ENCODE measurements at regions not wholly inside any gene's neighbourhood (a gene's known extent, or its start where the extent isn't known, plus 50 kb on each side); places are given as distances from the start of the nearest gene placed in this dataset.

DNA sequence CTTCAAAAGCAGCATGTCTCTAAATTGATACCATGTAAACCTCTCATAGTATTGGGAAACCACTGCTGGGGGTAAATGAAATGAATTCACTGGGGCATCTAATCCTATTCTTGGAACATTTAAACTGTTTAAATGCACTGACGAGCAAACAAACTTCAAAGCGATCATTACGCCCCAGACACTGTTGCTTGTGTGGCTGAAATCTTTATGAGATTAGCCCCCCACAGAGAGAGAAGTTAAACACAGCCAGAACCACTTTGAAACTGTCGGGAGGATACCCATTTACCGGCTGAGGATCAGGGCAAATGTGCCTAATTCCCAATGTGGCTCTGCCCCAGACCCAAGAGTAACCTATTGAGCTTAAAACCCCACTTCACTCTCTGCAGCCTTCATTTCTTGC lies 308.4 kb upstream of the CDIN1 start:
- 71% methylated on average over 5 of the region's 5 CpGs for WGBS
- Histone ChIP-seq H3K27me3 (ENCODE audit: control insufficient read depth in 2 of 2, insufficient read depth in 1 of 2, low read length in 1 of 2) (no peaks in the 10 kb centered on the region), H3K27ac (ENCODE audit: low read depth in 1 of 2, low read length in 1 of 2) (no peak overlapping the region), H3K4me3 (ENCODE audit: low read length in 2 of 2) (no peak overlapping the region), H3K4me1 (ENCODE audit: control insufficient read depth in 2 of 2, insufficient read depth in 2 of 2, low read length in 2 of 2) (no peaks in the 10 kb centered on the region), H3K9me3 (ENCODE audit: control insufficient read depth in 2 of 2, insufficient read depth in 1 of 2, low read length in 1 of 2) (no peaks in the 10 kb centered on the region), H3K36me3 (ENCODE audit: control insufficient read depth in 2 of 2, insufficient read depth in 2 of 2, low read length in 1 of 2) (no peaks in the 10 kb centered on the region)
- DNase-seq (ENCODE audit: low read depth in 6 of 9, low spot score in 9 of 9): no peak

DNA sequence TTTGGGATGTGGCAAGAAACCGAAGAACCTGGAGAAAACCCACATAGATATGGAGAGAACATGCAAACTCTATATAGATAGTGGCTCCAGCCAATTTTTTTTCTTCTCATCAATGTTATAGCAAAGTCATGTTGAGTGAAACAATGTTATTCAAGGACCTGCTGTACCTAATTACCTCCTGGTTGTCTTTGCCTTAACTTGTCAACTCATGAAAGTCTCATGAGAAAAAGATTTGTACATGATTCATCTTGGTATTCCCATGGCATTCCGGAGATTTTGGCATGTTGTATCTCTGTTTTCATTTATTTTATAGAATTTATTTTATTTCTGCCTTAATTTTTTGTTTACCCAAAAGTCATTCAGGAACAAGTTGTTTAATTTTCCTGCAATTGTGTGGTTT lies 303.8 kb upstream of the CDIN1 start:
- no peak for DNase-seq (ENCODE audit: low read depth in 6 of 9, low spot score in 9 of 9)
- Histone ChIP-seq H3K4me3 (ENCODE audit: low read length in 2 of 2) (no peak overlapping the region), H3K36me3 (ENCODE audit: control insufficient read depth in 2 of 2, insufficient read depth in 2 of 2, low read length in 1 of 2) (no peaks in the 10 kb centered on the region), H3K27me3 (ENCODE audit: control insufficient read depth in 2 of 2, insufficient read depth in 1 of 2, low read length in 1 of 2) (no peaks in the 10 kb centered on the region), H3K27ac (ENCODE audit: low read depth in 1 of 2, low read length in 1 of 2) (no peak overlapping the region), H3K9me3 (ENCODE audit: control insufficient read depth in 2 of 2, insufficient read depth in 1 of 2, low read length in 1 of 2) (peaks cover 0 to 11% of the 10 kb centered on the region in 2 donors), H3K4me1 (ENCODE audit: control insufficient read depth in 2 of 2, insufficient read depth in 2 of 2, low read length in 2 of 2) (no peaks in the 10 kb centered on the region)
- 88% methylated on average over 2 of the region's 2 CpGs for WGBS

DNA sequence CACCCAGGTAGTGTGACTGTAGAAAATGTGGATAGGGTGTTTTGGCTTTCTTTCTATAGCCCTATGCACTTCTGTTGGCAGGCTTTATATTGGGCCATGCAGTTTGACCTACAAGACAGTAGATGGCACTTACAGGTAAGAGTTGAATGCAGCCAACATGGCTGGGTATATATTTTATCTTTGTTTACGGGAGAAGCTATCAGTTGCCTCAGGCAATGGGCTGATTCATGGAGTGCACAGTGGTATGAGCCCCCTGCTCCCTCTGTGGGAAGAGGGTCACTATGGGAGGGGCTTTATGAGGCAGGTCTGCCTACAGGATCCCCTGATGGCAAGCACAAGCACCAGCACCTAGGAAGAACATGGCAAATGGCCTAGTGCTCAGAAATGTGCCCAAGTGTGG lies 301.2 kb upstream of the CDIN1 start:
- 91% methylated on average over 1 of the region's 1 CpG for WGBS

DNA sequence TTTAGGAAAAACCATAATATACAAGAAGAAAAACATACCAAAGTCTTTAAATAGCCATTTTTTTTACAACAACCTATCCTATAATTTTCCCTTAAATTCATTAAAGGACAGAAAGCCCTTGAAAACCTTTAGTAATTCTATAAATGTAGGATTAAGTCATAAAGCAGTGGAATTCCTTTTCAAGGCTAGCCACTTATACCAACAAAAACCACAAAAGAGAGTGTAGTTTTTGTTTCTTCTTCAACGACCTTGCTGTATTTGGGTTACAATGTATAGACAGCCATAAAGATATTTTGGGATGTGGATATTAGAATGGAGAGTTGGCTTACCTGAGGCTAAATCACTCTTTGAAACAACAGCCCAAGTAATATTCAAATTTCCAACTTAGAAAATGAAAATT lies 296.6 kb upstream of the CDIN1 start:
- no peak overlapping the region for H3K4me3 ChIP-seq (ENCODE audit: low read length in 2 of 2)
- 87% methylated on average over 1 of the region's 1 CpG for WGBS

More for the DNA sequence above, 301.2 kb upstream of the CDIN1 start:
- H3K4me1 ChIP-seq (ENCODE audit: control insufficient read depth in 2 of 2, insufficient read depth in 2 of 2, low read length in 2 of 2): no peaks in the 10 kb centered on the region
- no peaks in the 10 kb centered on the region for H3K36me3 ChIP-seq (ENCODE audit: control insufficient read depth in 2 of 2, insufficient read depth in 2 of 2, low read length in 1 of 2)
- H3K9me3 ChIP-seq (ENCODE audit: control insufficient read depth in 2 of 2, insufficient read depth in 1 of 2, low read length in 1 of 2): peaks cover 0 to 11% of the 10 kb centered on the region in 2 donors
- no peak overlapping the region for H3K27ac ChIP-seq (ENCODE audit: low read depth in 1 of 2, low read length in 1 of 2)
- no peak overlapping the region for H3K4me3 ChIP-seq (ENCODE audit: low read length in 2 of 2)
- no peaks in the 10 kb centered on the region for H3K27me3 ChIP-seq (ENCODE audit: control insufficient read depth in 2 of 2, insufficient read depth in 1 of 2, low read length in 1 of 2)
- DNase-seq (ENCODE audit: low read depth in 6 of 9, low spot score in 9 of 9): no peak

DNA sequence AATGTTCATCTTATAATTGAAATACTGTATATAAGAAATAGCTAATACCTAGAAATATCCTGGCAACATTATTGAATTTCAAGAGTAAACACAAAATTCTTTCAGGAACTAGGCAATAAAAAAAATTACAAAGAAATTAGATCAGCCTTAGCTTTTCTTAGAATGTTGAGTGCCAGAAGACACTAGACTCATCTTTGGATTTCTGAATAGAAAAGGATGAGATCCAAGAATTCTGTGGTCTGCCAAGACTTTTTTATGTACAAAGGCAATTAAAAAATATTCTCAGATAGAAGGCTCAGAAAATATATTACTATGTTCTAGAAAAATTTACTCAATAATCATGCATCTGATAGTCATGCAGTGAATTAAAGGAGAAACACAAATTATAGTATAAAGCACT lies 294.5 kb upstream of the CDIN1 start:
- Histone ChIP-seq H3K9me3 (ENCODE audit: control insufficient read depth in 2 of 2, insufficient read depth in 1 of 2, low read length in 1 of 2) (no peaks in the 10 kb centered on the region), H3K27me3 (ENCODE audit: control insufficient read depth in 2 of 2, insufficient read depth in 1 of 2, low read length in 1 of 2) (no peaks in the 10 kb centered on the region), H3K27ac (ENCODE audit: low read depth in 1 of 2, low read length in 1 of 2) (no peak overlapping the region), H3K36me3 (ENCODE audit: control insufficient read depth in 2 of 2, insufficient read depth in 2 of 2, low read length in 1 of 2) (no peaks in the 10 kb centered on the region), H3K4me3 (ENCODE audit: low read length in 2 of 2) (no peak overlapping the region), H3K4me1 (ENCODE audit: control insufficient read depth in 2 of 2, insufficient read depth in 2 of 2, low read length in 2 of 2) (no peaks in the 10 kb centered on the region)
- DNase-seq (ENCODE audit: low read depth in 6 of 9, low spot score in 9 of 9): no peak

More for the DNA sequence above, 296.6 kb upstream of the CDIN1 start:
- Histone ChIP-seq H3K27ac (ENCODE audit: low read depth in 1 of 2, low read length in 1 of 2) (no peak overlapping the region), H3K4me1 (ENCODE audit: control insufficient read depth in 2 of 2, insufficient read depth in 2 of 2, low read length in 2 of 2) (no peaks in the 10 kb centered on the region), H3K9me3 (ENCODE audit: control insufficient read depth in 2 of 2, insufficient read depth in 1 of 2, low read length in 1 of 2) (peaks cover 0 to 11% of the 10 kb centered on the region in 2 donors), H3K27me3 (ENCODE audit: control insufficient read depth in 2 of 2, insufficient read depth in 1 of 2, low read length in 1 of 2) (no peaks in the 10 kb centered on the region), H3K36me3 (ENCODE audit: control insufficient read depth in 2 of 2, insufficient read depth in 2 of 2, low read length in 1 of 2) (no peaks in the 10 kb centered on the region)
- no peak for DNase-seq (ENCODE audit: low read depth in 6 of 9, low spot score in 9 of 9)

DNA sequence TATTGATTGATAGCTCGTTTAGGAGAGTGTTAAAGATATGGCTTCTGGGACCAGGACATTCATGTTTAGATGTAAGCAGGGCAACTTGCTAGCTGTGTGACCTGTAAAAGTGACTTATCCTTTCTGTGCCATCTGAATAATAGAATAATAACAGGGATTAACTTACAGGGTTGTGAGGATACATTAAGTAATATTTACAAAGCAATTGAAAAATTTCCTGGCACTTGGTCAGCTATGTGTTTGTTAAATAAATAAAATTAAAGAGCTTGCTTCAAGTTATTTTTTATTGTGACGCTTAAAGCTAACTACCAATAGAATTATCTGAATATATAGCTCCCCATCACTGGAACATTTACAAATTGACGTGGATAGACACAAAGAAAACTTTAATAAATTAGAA lies 287.9 kb upstream of the CDIN1 start:
- DNase-seq (ENCODE audit: low read depth in 6 of 9, low spot score in 9 of 9): no peak
- Histone ChIP-seq H3K4me3 (ENCODE audit: low read length in 2 of 2) (no peak overlapping the region), H3K4me1 (ENCODE audit: control insufficient read depth in 2 of 2, insufficient read depth in 2 of 2, low read length in 2 of 2) (no peaks in the 10 kb centered on the region), H3K27ac (ENCODE audit: low read depth in 1 of 2, low read length in 1 of 2) (no peak overlapping the region), H3K9me3 (ENCODE audit: control insufficient read depth in 2 of 2, insufficient read depth in 1 of 2, low read length in 1 of 2) (no peaks in the 10 kb centered on the region), H3K36me3 (ENCODE audit: control insufficient read depth in 2 of 2, insufficient read depth in 2 of 2, low read length in 1 of 2) (no peaks in the 10 kb centered on the region), H3K27me3 (ENCODE audit: control insufficient read depth in 2 of 2, insufficient read depth in 1 of 2, low read length in 1 of 2) (no peaks in the 10 kb centered on the region)
- WGBS: 91% methylated on average over 3 of the region's 3 CpGs

DNA sequence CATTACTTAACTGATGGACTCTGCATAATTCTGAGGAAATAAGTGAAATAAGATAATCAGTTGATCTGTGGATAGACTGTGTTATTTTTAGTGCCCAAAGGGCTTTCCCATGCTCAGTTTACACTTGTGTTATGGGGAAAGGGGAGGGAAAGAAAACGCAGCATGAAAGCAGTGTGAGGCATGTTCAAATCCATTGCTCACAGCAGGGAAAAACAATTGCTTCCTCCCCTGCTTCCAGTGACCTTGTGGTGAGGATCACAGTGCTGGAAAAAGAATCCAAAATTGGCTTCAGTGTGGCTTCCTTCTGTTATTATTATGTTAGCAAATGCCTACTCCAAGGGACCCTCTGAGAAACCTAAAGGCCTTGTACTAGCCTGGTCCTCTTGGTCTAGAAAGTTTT lies 285.1 kb upstream of the CDIN1 start:
- 69% methylated on average over 1 of the region's 1 CpG for WGBS
- Histone ChIP-seq H3K9me3 (ENCODE audit: control insufficient read depth in 2 of 2, insufficient read depth in 1 of 2, low read length in 1 of 2) (no peaks in the 10 kb centered on the region), H3K27ac (ENCODE audit: low read depth in 1 of 2, low read length in 1 of 2) (no peak overlapping the region), H3K4me1 (ENCODE audit: control insufficient read depth in 2 of 2, insufficient read depth in 2 of 2, low read length in 2 of 2) (no peaks in the 10 kb centered on the region), H3K27me3 (ENCODE audit: control insufficient read depth in 2 of 2, insufficient read depth in 1 of 2, low read length in 1 of 2) (no peaks in the 10 kb centered on the region), H3K4me3 (ENCODE audit: low read length in 2 of 2) (no peak overlapping the region), H3K36me3 (ENCODE audit: control insufficient read depth in 2 of 2, insufficient read depth in 2 of 2, low read length in 1 of 2) (no peaks in the 10 kb centered on the region)
- DNase-seq (ENCODE audit: low read depth in 6 of 9, low spot score in 9 of 9): no peak

DNA sequence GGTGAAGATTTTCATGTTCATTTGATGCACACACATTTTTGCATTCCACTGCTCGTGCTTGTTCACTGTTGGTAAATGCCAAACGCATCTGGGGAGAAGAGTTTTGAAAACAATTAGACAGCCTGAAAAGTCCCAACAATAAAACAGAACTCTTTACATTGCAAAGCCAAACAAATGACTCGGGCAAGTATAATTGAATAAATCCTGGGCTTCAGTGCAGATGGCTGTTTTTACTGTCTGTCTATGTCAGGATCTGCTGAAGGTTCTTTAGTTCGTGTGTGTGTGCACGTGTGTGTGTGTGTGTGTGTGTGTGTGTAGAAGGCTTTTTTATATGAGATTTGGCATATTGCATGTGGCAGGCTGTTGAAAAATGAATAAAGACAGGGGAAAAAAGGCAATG lies 277.5 kb upstream of the CDIN1 start:
- Histone ChIP-seq H3K4me1 (ENCODE audit: control insufficient read depth in 2 of 2, insufficient read depth in 2 of 2, low read length in 2 of 2) (no peaks in the 10 kb centered on the region), H3K27me3 (ENCODE audit: control insufficient read depth in 2 of 2, insufficient read depth in 1 of 2, low read length in 1 of 2) (no peaks in the 10 kb centered on the region), H3K27ac (ENCODE audit: low read depth in 1 of 2, low read length in 1 of 2) (no peak overlapping the region), H3K4me3 (ENCODE audit: low read length in 2 of 2) (no peak overlapping the region), H3K36me3 (ENCODE audit: control insufficient read depth in 2 of 2, insufficient read depth in 2 of 2, low read length in 1 of 2) (no peaks in the 10 kb centered on the region), H3K9me3 (ENCODE audit: control insufficient read depth in 2 of 2, insufficient read depth in 1 of 2, low read length in 1 of 2) (no peaks in the 10 kb centered on the region)
- no peak for DNase-seq (ENCODE audit: low read depth in 6 of 9, low spot score in 9 of 9)
- WGBS: 89% methylated on average over 5 of the region's 5 CpGs

DNA sequence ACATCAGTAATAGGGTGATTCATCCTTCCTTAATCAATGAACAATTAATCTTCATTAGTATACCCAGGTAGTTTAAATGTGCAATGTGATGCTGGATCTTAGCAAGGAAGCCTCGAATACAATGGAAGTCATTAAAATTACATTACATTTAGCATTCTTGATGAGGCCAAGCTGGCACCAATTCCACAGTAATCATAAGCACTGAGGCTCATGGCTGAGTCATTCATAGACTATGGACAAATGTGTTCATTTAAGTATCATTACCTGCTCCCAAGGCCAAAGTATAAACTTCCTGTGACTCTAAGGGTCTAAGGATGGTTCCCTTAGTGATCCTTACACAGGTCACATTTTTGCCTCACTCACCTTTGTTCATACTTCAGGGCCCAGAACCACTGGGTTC lies 266.4 kb upstream of the CDIN1 start:
- 91% methylated on average over 1 of the region's 1 CpG for WGBS
- no peaks in the 10 kb centered on the region for H3K4me1 ChIP-seq (ENCODE audit: control insufficient read depth in 2 of 2, insufficient read depth in 2 of 2, low read length in 2 of 2)
- H3K36me3 ChIP-seq (ENCODE audit: control insufficient read depth in 2 of 2, insufficient read depth in 2 of 2, low read length in 1 of 2): no peaks in the 10 kb centered on the region
- H3K4me3 ChIP-seq (ENCODE audit: low read length in 2 of 2): no peak overlapping the region
- H3K27ac ChIP-seq (ENCODE audit: low read depth in 1 of 2, low read length in 1 of 2): no peak overlapping the region
- no peaks in the 10 kb centered on the region for H3K27me3 ChIP-seq (ENCODE audit: control insufficient read depth in 2 of 2, insufficient read depth in 1 of 2, low read length in 1 of 2)
- no peak for DNase-seq (ENCODE audit: low read depth in 6 of 9, low spot score in 9 of 9)
- peaks cover 0 to 1% of the 10 kb centered on the region in 2 donors for H3K9me3 ChIP-seq (ENCODE audit: control insufficient read depth in 2 of 2, insufficient read depth in 1 of 2, low read length in 1 of 2)

DNA sequence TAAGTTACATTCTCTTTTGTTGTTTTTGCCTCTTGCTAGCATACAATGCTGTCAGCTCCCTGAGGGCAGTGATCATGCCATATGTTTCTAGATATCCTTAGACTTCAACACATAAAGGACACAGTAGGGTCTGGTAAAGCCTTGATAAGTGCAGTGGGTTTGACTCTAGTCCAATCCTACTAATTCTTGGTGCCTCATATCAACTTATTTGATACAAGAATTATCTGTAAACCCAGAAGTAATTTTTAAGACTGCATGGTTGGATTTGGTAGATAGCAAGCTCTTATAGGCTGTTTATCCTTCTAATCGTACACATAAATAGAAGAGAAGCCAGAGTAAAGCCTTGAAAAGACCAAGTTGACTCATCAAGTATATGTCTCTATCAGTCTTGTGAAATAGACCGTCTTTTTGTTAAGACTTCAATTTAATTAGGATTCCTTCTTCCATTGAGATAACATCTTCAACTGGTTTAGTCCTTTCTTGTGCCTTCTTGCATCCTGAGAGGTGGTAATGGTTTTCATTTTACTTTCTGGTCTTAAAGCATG lies 265.6 kb upstream of the CDIN1 start:
- DNase-seq (ENCODE audit: low read depth in 6 of 9, low spot score in 9 of 9): no peak
- Histone ChIP-seq H3K4me3 (ENCODE audit: low read length in 2 of 2) (no peak overlapping the region), H3K27me3 (ENCODE audit: control insufficient read depth in 2 of 2, insufficient read depth in 1 of 2, low read length in 1 of 2) (no peaks in the 10 kb centered on the region), H3K4me1 (ENCODE audit: control insufficient read depth in 2 of 2, insufficient read depth in 2 of 2, low read length in 2 of 2) (no peaks in the 10 kb centered on the region), H3K27ac (ENCODE audit: low read depth in 1 of 2, low read length in 1 of 2) (no peak overlapping the region), H3K36me3 (ENCODE audit: control insufficient read depth in 2 of 2, insufficient read depth in 2 of 2, low read length in 1 of 2) (no peaks in the 10 kb centered on the region), H3K9me3 (ENCODE audit: control insufficient read depth in 2 of 2, insufficient read depth in 1 of 2, low read length in 1 of 2) (peaks cover 0 to 1% of the 10 kb centered on the region in 2 donors)
- 94% methylated on average over 2 of the region's 2 CpGs for WGBS
